H1 (cell line): ENCODE measurements at regions not wholly inside any gene's neighbourhood (a gene's known extent, or its start where the extent isn't known, plus 50 kb on each side); places are given as distances from the start of the nearest gene placed in this dataset.

Source experiments
- CTCF ChIA-PET: fragments of 300-600 bp; sonication (Branson Sonifier 250); formaldehyde crosslinking; loops from one replicate; lab custom pipeline; 2021; ENCODE audit not compliant: partially characterized antibody; lab: Charles Lee
- POLR2A ChIA-PET: fragments of 300-600 bp; sonication (Branson Sonifier 250); formaldehyde crosslinking; loops from one replicate; lab custom pipeline; 2021; ENCODE audit warnings: inconsistent platforms; ENCODE audit not compliant: partially characterized antibody; lab: Charles Lee
- DNase-seq, 2 experiments: peaks; one replicate each; pipeline versions ENCODE4 v3.0.0 to v3.0.0-alpha.2; 2010 to 2022; ENCODE audit warnings: low spot score in 2 of 2, low read depth in 1 of 2, mixed read lengths in 1 of 2
- FAIRE-seq: peaks from 2 replicates; lab custom pipeline; 2011; peaks lifted over from hg19 to GRCh38; lab: Jason Lieb, UNC
- H2AFZ ChIP-seq: 2 replicates; pipeline ENCODE4 v1.8.1; 2012; ENCODE audit warnings: low read length, inconsistent platforms
- H2AK5ac ChIP-seq: 2 replicates; pipeline ENCODE4 v1.6.1; 2013; ENCODE audit warnings: low read depth, low read length
- H2BK120ac ChIP-seq: replicated peaks from 2 replicates; pipeline ENCODE3; 2013; ENCODE audit warnings: low read depth, low read length, inconsistent platforms
- H2BK12ac ChIP-seq: 2 replicates; pipeline ENCODE4 v1.6.1; 2013; ENCODE audit warnings: low read depth, low read length
- H2BK15ac ChIP-seq: 2 replicates; pipeline ENCODE4 v1.6.1; 2013; ENCODE audit warnings: low read length
- H2BK20ac ChIP-seq: 2 replicates; pipeline ENCODE4 v1.6.1; 2013; ENCODE audit warnings: low read length
- H2BK5ac ChIP-seq: 2 replicates; pipeline ENCODE4 v1.6.1; 2013; ENCODE audit warnings: low read depth, low read length
- H3K14ac ChIP-seq: 2 replicates; pipeline ENCODE4 v1.6.1; 2013; ENCODE audit warnings: inconsistent platforms; ENCODE audit not compliant: insufficient read length
- H3K18ac ChIP-seq: 2 replicates; pipeline ENCODE4 v1.6.1; 2013; ENCODE audit warnings: low read length; ENCODE audit errors: extremely low read depth
- H3K23ac ChIP-seq: 2 replicates; pipeline ENCODE4 v1.6.1; 2013; ENCODE audit warnings: inconsistent platforms; ENCODE audit not compliant: insufficient read length
- H3K23me2 ChIP-seq: 2 replicates; pipeline ENCODE4 v1.6.1; 2013; ENCODE audit warnings: low read depth, low read length
- H3K27ac ChIP-seq: 2 replicates; pipeline ENCODE4 v1.6.1; 2011; ENCODE audit warnings: low read depth, low read length, inconsistent platforms
- H3K27me3 ChIP-seq, 4 experiments: replicated peaks in 1 of 4; 1 replicate in 1 of 4; 2 replicates in 3 of 4; pipeline versions ENCODE4 v1.6.1 to v1.8.1; 2011 to 2013; ENCODE audit warnings: low read length in 3 of 4, mild to moderate bottlenecking in 3 of 4, inconsistent platforms in 2 of 4, mixed read lengths in 2 of 4, moderate library complexity in 1 of 4; ENCODE audit not compliant: control insufficient read depth in 3 of 4, insufficient read depth in 3 of 4; ENCODE audit errors: extremely low read depth in 1 of 4
- H3K36me3 ChIP-seq, 4 experiments: 2 replicates each; pipeline versions ENCODE4 v1.6.1 to v1.8.1; 2011 to 2013; ENCODE audit warnings: mild to moderate bottlenecking in 4 of 4, low read length in 3 of 4, moderate library complexity in 2 of 4, control low read depth in 1 of 4, inconsistent platforms in 1 of 4; ENCODE audit not compliant: insufficient read depth in 4 of 4, control insufficient read depth in 2 of 4
- H3K4ac ChIP-seq: replicated peaks from 2 replicates; pipeline ENCODE3; 2013; ENCODE audit warnings: low read length, low read depth, mixed read lengths, inconsistent platforms; ENCODE audit not compliant: insufficient read length
- H3K4me1 ChIP-seq, 4 experiments: replicated peaks in 1 of 4; 1 replicate in 1 of 4; 2 replicates in 3 of 4; pipeline versions ENCODE4 v1.6.1 to v1.8.1; 2011 to 2013; ENCODE audit warnings: low read length in 3 of 4, inconsistent platforms in 2 of 4, mixed read lengths in 1 of 4; ENCODE audit not compliant: insufficient read depth in 4 of 4, control insufficient read depth in 3 of 4
- H3K4me2 ChIP-seq, 2 experiments: 2 replicates each; pipeline versions ENCODE4 v1.6.1 to v1.8.1; 2011 to 2013; ENCODE audit warnings: low read depth in 2 of 2, low read length in 2 of 2, control low read depth in 1 of 2, inconsistent platforms in 1 of 2, mild to moderate bottlenecking in 1 of 2; ENCODE audit not compliant: insufficient read depth in 1 of 2
- H3K4me3 ChIP-seq, 4 experiments: fragments of 200-600, 300-600 bp in 1 of 4; sonication (generic), shearing (Covaris generic), sonication (Bioruptor Twin) in 1 of 4; 2 replicates each; pipeline versions ENCODE4 v1.5.1 to v1.8.1; 2011 to 2016; ENCODE audit warnings: low read length in 4 of 4, low read depth in 3 of 4, control low read depth in 2 of 4, inconsistent platforms in 2 of 4, mild to moderate bottlenecking in 2 of 4, mixed read lengths in 1 of 4, moderate library complexity in 1 of 4; ENCODE audit not compliant: insufficient read depth in 2 of 4; ENCODE audit errors: extremely low read depth in 1 of 4
- H3K56ac ChIP-seq: replicated peaks from 2 replicates; pipeline ENCODE3; 2013; ENCODE audit warnings: low read depth, mild to moderate bottlenecking, mixed read lengths, low read length, inconsistent platforms; ENCODE audit not compliant: insufficient read length
- H3K79me1 ChIP-seq: 2 replicates; pipeline ENCODE4 v1.6.1; 2013; ENCODE audit warnings: low read depth, low read length, control low read depth
- H3K79me2 ChIP-seq, 2 experiments: 2 replicates each; pipeline versions ENCODE4 v1.6.1 to v1.8.1; 2012 to 2013; ENCODE audit warnings: low read length in 2 of 2, mild to moderate bottlenecking in 2 of 2, inconsistent platforms in 1 of 2; ENCODE audit not compliant: insufficient read depth in 2 of 2, control insufficient read depth in 1 of 2
- H3K9ac ChIP-seq, 4 experiments: replicated peaks in 1 of 4; 1 replicate in 1 of 4; 2 replicates in 3 of 4; pipeline versions ENCODE4 v1.6.1 to v1.8.1; 2011 to 2013; ENCODE audit warnings: low read depth in 3 of 4, low read length in 3 of 4, control low read depth in 2 of 4, mild to moderate bottlenecking in 2 of 4, moderate library complexity in 2 of 4, inconsistent platforms in 1 of 4; ENCODE audit errors: extremely low read depth in 1 of 4
- H3K9me3 ChIP-seq, 2 experiments: 2 replicates each; pipeline versions ENCODE4 v1.6.1 to v1.8.1; 2012 to 2013; ENCODE audit warnings: mild to moderate bottlenecking in 2 of 2, moderate library complexity in 2 of 2, control low read depth in 1 of 2, inconsistent platforms in 1 of 2, low read depth in 1 of 2, low read length in 1 of 2, mixed read lengths in 1 of 2; ENCODE audit not compliant: insufficient read depth in 2 of 2
- H4K20me1 ChIP-seq, 2 experiments: replicated peaks in 1 of 2; 2 replicates each; pipeline versions ENCODE3 to v1.8.1; 2011 to 2013; ENCODE audit warnings: inconsistent platforms in 2 of 2, low read length in 2 of 2, mild to moderate bottlenecking in 1 of 2; ENCODE audit not compliant: insufficient read depth in 2 of 2, control insufficient read depth in 1 of 2
- H4K5ac ChIP-seq: 2 replicates; pipeline ENCODE4 v1.6.1; 2013; ENCODE audit warnings: low read length, low read depth, mixed read lengths, inconsistent platforms; ENCODE audit not compliant: insufficient read length
- H4K8ac ChIP-seq: 2 replicates; pipeline ENCODE4 v1.8.0; 2013; ENCODE audit warnings: mild to moderate bottlenecking, moderate library complexity, low read length, inconsistent platforms; ENCODE audit not compliant: insufficient read depth; ENCODE audit errors: extremely low read depth
- H4K91ac ChIP-seq: replicated peaks from 2 replicates; pipeline ENCODE3; 2013; ENCODE audit warnings: low read length, mixed read lengths, inconsistent platforms; ENCODE audit not compliant: insufficient read length
- CREB1 ChIP-seq: IDR thresholded peaks from 2 replicates; pipeline ENCODE4 v1.6.1; 2012; ENCODE audit warnings: inconsistent platforms
- CTBP2 ChIP-seq: IDR thresholded peaks from 2 replicates; pipeline ENCODE4 v1.7.0; 2011; ENCODE audit warnings: borderline replicate concordance, mild to moderate bottlenecking, moderate library complexity, mixed read lengths, low read length; ENCODE audit not compliant: insufficient read depth, insufficient read length
- EZH2 ChIP-seq: fragments of 200-600 bp; sonication (generic); IDR thresholded peaks from 2 replicates; pipeline ENCODE4 v1.7.1; 2012; ENCODE audit warnings: low read depth, mild to moderate bottlenecking, moderate library complexity, low read length, inconsistent platforms; ENCODE audit not compliant: severe bottlenecking
- GABPA ChIP-seq: IDR thresholded peaks from 2 replicates; pipeline ENCODE4 v1.6.1; 2011; ENCODE audit warnings: mild to moderate bottlenecking, low read length, moderate library complexity, borderline replicate concordance; ENCODE audit not compliant: insufficient read depth
- NRF1 ChIP-seq: IDR thresholded peaks from 2 replicates; pipeline ENCODE4 v1.6.1; 2011; ENCODE audit warnings: mild to moderate bottlenecking, low read depth, low read length, improper control_type of control experiment
- RAD21 ChIP-seq, 2 experiments: IDR thresholded peaks in 1 of 2; conservative IDR thresholded peaks in 1 of 2; 2 replicates each; pipeline ENCODE4 v1.6.1; 2011; ENCODE audit warnings: low read depth in 2 of 2, low read length in 2 of 2, improper control_type of control experiment in 1 of 2, inconsistent platforms in 1 of 2, mild to moderate bottlenecking in 1 of 2, moderate library complexity in 1 of 2
- SP2 ChIP-seq: IDR thresholded peaks from 2 replicates; pipeline ENCODE4 v1.6.1; 2012; ENCODE audit warnings: mild to moderate bottlenecking, low read length, inconsistent platforms
- SRF ChIP-seq: IDR thresholded peaks from 2 replicates; pipeline ENCODE4 v1.6.1; 2011; ENCODE audit warnings: mild to moderate bottlenecking, low read depth, low read length, moderate library complexity
- WGBS, 2 experiments: shearing (Covaris generic) in 1 of 2; methylation state at CpG; one replicate each; pipeline versions ENCODE4 v1.1.6 to v1.1.7; 2013 to 2015; ENCODE audit warnings: low lambda C conversion rate in 2 of 2, mixed read lengths in 2 of 2, inconsistent platforms in 1 of 2, low coverage in 1 of 2, missing lambda C conversion rate in 1 of 2; ENCODE audit not compliant: insufficient replicate concordance in 2 of 2, insufficient coverage in 1 of 2, insufficient read length in 1 of 2; ENCODE audit errors: extremely low coverage in 1 of 2, missing lambda C conversion rate in 1 of 2; 5-methylcytosine and 5-hydroxymethylcytosine counted together

- POLR2A ChIA-PET, result no interaction called here
- H3K4ac ChIP-seq, result no peak overlapping the region
- H3K23ac ChIP-seq, result no peak overlapping the region
- H2BK15ac ChIP-seq, result no peak overlapping the region
- FAIRE-seq (no peak), DNase-seq (no peak)
- no peak overlapping the region for H3K4me3 ChIP-seq
- H3K9me3 ChIP-seq, result no peaks in the 10 kb centered on the region; a peak in 1 of 4 replicates
- H2AFZ ChIP-seq, result no peak overlapping the region
- H4K20me1 ChIP-seq, result no peaks in the 10 kb centered on the region
- no peaks in the 10 kb centered on the region for H3K36me3 ChIP-seq
- no peak overlapping the region for H2BK12ac ChIP-seq
- no peak for TF ChIP-seq RAD21 (IDR thresholded peaks at IDR 0.05 in 1 of 2, conservative IDR thresholded peaks at IDR 0.05 in 1 of 2; ENCODE audit: low read depth in 2 of 2, low read length in 2 of 2)
- no peak for TF ChIP-seq GABPA
- TF ChIP-seq SRF, result no peak
- TF ChIP-seq EZH2, result no peak
- no peak for TF ChIP-seq CREB1
- no peak for TF ChIP-seq NRF1
- no peak for TF ChIP-seq CTBP2
- TF ChIP-seq SP2, result no peak
- H2BK5ac ChIP-seq, result no peak overlapping the region
- no peak overlapping the region for H2BK20ac ChIP-seq
- no peaks in the 10 kb centered on the region; the same call in 1 of the 2 replicates for H3K23me2 ChIP-seq
- no peaks in the 10 kb centered on the region for H3K27me3 ChIP-seq
- no peak overlapping the region for H4K5ac ChIP-seq
- no peak overlapping the region for H3K18ac ChIP-seq
- no peak overlapping the region for H4K91ac ChIP-seq
- H3K79me1 ChIP-seq, result no peaks in the 10 kb centered on the region
- 100% methylated on average over 1 of the region's 1 CpG; no CpG with 5 or more reads in 1 of the 2 experiments for WGBS, 2 experiments
- H3K4me2 ChIP-seq, result no peak overlapping the region
- H2AK5ac ChIP-seq, result no peak overlapping the region
- H2BK120ac ChIP-seq, result no peak overlapping the region
- no peak overlapping the region for H3K9ac ChIP-seq
- no peak overlapping the region for H3K56ac ChIP-seq
- H3K14ac ChIP-seq, result no peak overlapping the region
- no peak overlapping the region for H4K8ac ChIP-seq
- CTCF ChIA-PET, result no interaction called here
- no peaks in the 10 kb centered on the region for H3K79me2 ChIP-seq
- H3K27ac ChIP-seq, result no peak overlapping the region
- H3K4me1 ChIP-seq, result peaks cover 0 to 4% (median 0%) of the 10 kb centered on the region in 4 experiments; a peak in 1 of 7 replicates
Measured at GRCh38 chr3:135645541-135645940, 320.0 kb upstream of the PPP2R3A start.
